ENCODE measurements at regions not wholly inside any gene's neighbourhood (a gene's known extent, or its start where the extent isn't known, plus 50 kb on each side); places are given as distances from the start of the nearest gene placed in this dataset.

DNA sequence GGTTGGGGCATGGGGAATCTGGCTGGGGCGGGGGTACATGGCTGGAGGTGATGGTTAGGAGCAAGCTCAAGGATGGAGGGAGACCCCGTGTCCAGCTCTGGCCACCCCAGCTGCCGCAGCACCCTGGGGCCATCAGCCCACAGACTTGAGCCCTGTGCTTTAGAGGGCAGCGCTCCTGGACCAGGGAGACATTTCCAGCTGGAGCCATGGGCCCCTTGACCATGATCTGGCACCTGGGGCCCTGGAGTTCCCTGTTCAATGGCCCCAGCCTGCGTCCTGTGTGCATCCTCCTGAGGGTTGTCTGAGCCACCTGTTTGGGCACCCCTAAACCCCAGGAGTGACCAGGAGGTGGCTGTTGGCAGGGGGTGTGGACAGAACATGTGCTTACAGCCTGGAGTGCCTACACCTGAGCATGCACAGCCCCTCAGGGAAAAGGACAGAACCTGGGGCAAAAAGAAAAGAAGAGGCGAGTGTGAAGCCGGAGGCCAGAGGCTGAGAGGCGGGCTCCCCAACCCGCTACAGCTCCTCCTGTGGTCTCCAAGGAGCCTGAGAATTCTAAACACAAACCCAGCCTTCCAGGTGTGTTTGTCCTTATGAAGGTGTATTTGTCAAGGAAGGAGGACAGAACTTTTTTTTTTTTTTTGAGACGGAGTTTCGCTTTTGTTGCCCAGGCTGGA, 126.7 kb downstream of the C9orf50 start:
- H3K9me3 ChIP-seq (ENCODE audit: control insufficient read depth, insufficient read depth, low read length) = no peaks in the 10 kb centered on the region
- 0 out of 2 replicates have a peak overlapping the region, but pooled peaks have one; percentile 23 for H4K91ac ChIP-seq (ENCODE audit: insufficient read depth, low read depth, low read length)
- H4K8ac ChIP-seq (ENCODE audit: low read depth in 2 of 2, low read length in 2 of 2) = no peak overlapping the region
- H3K9me1 ChIP-seq (ENCODE audit: insufficient read depth, low read length) = peaks cover 28% of the 10 kb centered on the region
- ChIA-PET CTCF (interaction anchor here (1.0 to 2.0 kb wide), 2 partner anchors 11 to 75 kb away, joined by 4 to 5 read pairs; no protein-coding TSS in a partner anchor), POLR2A (ENCODE audit: unreplicated experiment) (no interaction called here)
- no peak overlapping the region for H3K18ac ChIP-seq (ENCODE audit: low read depth, low read length)
- no peak overlapping the region; the same call in 1 of the 2 replicates for H2BK20ac ChIP-seq (ENCODE audit: low read depth, low read length)
- in situ Hi-C loops (cut with MboI; ENCODE audit: low sequenced_read_pairs) = no loop called here
- 100% methylated on average over 2 of the region's 11 CpGs; no CpG with 5 or more reads in 1 of the 2 experiments for WGBS, 2 experiments (ENCODE audit: extremely low coverage in 2 of 2, insufficient read length in 1 of 2)
- BruUV-seq (replicated peaks) = no TSS peak
- ATAC-seq (ENCODE audit: low read depth) (no peak), DNase-seq (no peak)
- H3K4ac ChIP-seq (ENCODE audit: low read depth, low read length) = peak overlapping the region; percentile 52
- no peak overlapping the region for H2AFZ ChIP-seq (replicated peaks; ENCODE audit: low read length, poor library complexity)
- no peaks in the 10 kb centered on the region for H4K20me1 ChIP-seq (ENCODE audit: insufficient read depth, low read length)
- no peak overlapping the region for H3K4me3 ChIP-seq (ENCODE audit: insufficient read depth, low read depth, low read length)
- no peak overlapping the region for H3K23ac ChIP-seq (ENCODE audit: low read depth, low read length)
- H2BK15ac ChIP-seq (ENCODE audit: low read depth, low read length) = no peak overlapping the region
- peak overlapping the region; percentile 31; the same call in 1 of the 2 replicates for H2AK5ac ChIP-seq (ENCODE audit: low read depth, low read length)
- no peak overlapping the region for H3K27ac ChIP-seq (ENCODE audit: insufficient read depth, low read length)
- H3K56ac ChIP-seq (ENCODE audit: extremely low read depth, insufficient read depth, low read length) = no peak overlapping the region
- peak overlapping the region; percentile 4; the same call in 1 of the 2 replicates for H2BK120ac ChIP-seq (ENCODE audit: low read depth, low read length)
- no peak overlapping the region for H4K5ac ChIP-seq (ENCODE audit: low read depth, low read length)
- dilution Hi-C loops (cut with HindIII; ENCODE audit: low sequenced_read_pairs, unreplicated experiment) = no loop called here
- intact Hi-C loops (cut with micrococcal nuclease) = no loop called here
- no peaks in the 10 kb centered on the region for H3K27me3 ChIP-seq (ENCODE audit: control insufficient read depth, insufficient read depth, low read length)
- no peak overlapping the region for H2AK9ac ChIP-seq (replicated peaks; ENCODE audit: low read depth, low read length, poor library complexity)
- H3K9ac ChIP-seq (ENCODE audit: low read depth, low read length) = no peak overlapping the region
- H2BK5ac ChIP-seq (ENCODE audit: low read depth, low read length, poor library complexity, severe bottlenecking) = no peak overlapping the region
- peaks cover 54% of the 10 kb centered on the region for H3K4me1 ChIP-seq (ENCODE audit: control insufficient read depth, insufficient read depth, low read length)
- H3K14ac ChIP-seq (replicated peaks; ENCODE audit: low read depth, low read length) = no peak overlapping the region
- H3K79me1 ChIP-seq (ENCODE audit: low read depth in 1 of 2, low read length in 2 of 2) = peaks cover 34 to 74% of the 10 kb centered on the region in 2 experiments
- peaks cover 2% of the 10 kb centered on the region; the same call in 1 of the 2 replicates for H3K36me3 ChIP-seq (ENCODE audit: control insufficient read depth, insufficient read depth, low read length)
- TF ChIP-seq SMC3 (IDR thresholded peaks at IDR 0.05; ENCODE audit: low read depth, low read length) (no peak), FOS (IDR thresholded peaks at IDR 0.05; ENCODE audit: low read depth, low read length) (no peak), BHLHE40 (IDR thresholded peaks at IDR 0.05; ENCODE audit: low read depth, low read length) (no peak), RFX5 (IDR thresholded peaks at IDR 0.05; ENCODE audit: low read depth, low read length) (no peak), CHD1 (IDR thresholded peaks at IDR 0.05; ENCODE audit: low read depth, low read length) (no peak), MXI1 (IDR thresholded peaks at IDR 0.05; ENCODE audit: borderline replicate concordance, low read depth, low read length) (no peak), RCOR1 (IDR thresholded peaks at IDR 0.05; ENCODE audit: insufficient replicate concordance, low read length) (no peak), NFE2L2 (IDR thresholded peaks at IDR 0.05; ENCODE audit: low read depth, low read length) (no peak), CEBPB (IDR thresholded peaks at IDR 0.05; ENCODE audit: low read depth, low read length) (no peak), MAFK (IDR thresholded peaks at IDR 0.05; ENCODE audit: low read depth, low read length) (no peak), POLR2A (IDR thresholded peaks at IDR 0.05; ENCODE audit: low read depth, low read length) (no peak), MAZ (IDR thresholded peaks at IDR 0.05; ENCODE audit: borderline replicate concordance, low read depth, low read length) (no peak), RAD21 (IDR thresholded peaks at IDR 0.05; ENCODE audit: low read length) (no peak)
- TF ChIP-seq, protein P1, sequence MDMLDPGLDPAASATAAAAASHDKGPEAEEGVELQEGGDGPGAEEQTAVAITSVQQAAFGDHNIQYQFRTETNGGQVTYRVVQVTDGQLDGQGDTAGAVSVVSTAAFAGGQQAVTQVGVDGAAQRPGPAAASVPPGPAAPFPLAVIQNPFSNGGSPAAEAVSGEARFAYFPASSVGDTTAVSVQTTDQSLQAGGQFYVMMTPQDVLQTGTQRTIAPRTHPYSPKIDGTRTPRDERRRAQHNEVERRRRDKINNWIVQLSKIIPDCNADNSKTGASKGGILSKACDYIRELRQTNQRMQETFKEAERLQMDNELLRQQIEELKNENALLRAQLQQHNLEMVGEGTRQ (IDR thresholded peaks at IDR 0.05; ENCODE audit: low read depth, low read length) = no peak
- TF ChIP-seq, protein P2, sequence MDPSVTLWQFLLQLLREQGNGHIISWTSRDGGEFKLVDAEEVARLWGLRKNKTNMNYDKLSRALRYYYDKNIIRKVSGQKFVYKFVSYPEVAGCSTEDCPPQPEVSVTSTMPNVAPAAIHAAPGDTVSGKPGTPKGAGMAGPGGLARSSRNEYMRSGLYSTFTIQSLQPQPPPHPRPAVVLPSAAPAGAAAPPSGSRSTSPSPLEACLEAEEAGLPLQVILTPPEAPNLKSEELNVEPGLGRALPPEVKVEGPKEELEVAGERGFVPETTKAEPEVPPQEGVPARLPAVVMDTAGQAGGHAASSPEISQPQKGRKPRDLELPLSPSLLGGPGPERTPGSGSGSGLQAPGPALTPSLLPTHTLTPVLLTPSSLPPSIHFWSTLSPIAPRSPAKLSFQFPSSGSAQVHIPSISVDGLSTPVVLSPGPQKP (IDR thresholded peaks at IDR 0.05; ENCODE audit: borderline replicate concordance, low read depth, low read length) = no peak
- TF ChIP-seq, protein P3, sequence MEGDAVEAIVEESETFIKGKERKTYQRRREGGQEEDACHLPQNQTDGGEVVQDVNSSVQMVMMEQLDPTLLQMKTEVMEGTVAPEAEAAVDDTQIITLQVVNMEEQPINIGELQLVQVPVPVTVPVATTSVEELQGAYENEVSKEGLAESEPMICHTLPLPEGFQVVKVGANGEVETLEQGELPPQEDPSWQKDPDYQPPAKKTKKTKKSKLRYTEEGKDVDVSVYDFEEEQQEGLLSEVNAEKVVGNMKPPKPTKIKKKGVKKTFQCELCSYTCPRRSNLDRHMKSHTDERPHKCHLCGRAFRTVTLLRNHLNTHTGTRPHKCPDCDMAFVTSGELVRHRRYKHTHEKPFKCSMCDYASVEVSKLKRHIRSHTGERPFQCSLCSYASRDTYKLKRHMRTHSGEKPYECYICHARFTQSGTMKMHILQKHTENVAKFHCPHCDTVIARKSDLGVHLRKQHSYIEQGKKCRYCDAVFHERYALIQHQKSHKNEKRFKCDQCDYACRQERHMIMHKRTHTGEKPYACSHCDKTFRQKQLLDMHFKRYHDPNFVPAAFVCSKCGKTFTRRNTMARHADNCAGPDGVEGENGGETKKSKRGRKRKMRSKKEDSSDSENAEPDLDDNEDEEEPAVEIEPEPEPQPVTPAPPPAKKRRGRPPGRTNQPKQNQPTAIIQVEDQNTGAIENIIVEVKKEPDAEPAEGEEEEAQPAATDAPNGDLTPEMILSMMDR (conservative IDR thresholded peaks at IDR 0.05; ENCODE audit: low read depth, low read length) = no peak
- H3K4me2 ChIP-seq (ENCODE audit: low read depth, low read length) = no peak overlapping the region
